Ovary (tissue), 3 donors: ENCODE measurements at regions not wholly inside any gene's neighbourhood (a gene's known extent, or its start where the extent isn't known, plus 50 kb on each side); places are given as distances from the start of the nearest gene placed in this dataset.

ENCODE experiments used
- CTCF ChIP-seq, 3 donors: fragments of 450-650 bp in 2 of 3; fragments of 200-600 bp in 1 of 3; IDR thresholded peaks; one replicate each; pipeline versions ENCODE4 v1.5.1 to v1.8.0; 2016 to 2022; ENCODE audit warnings: antibody characterized with exemption in 3 of 3, mild to moderate bottlenecking in 1 of 3
- POLR2A ChIP-seq: fragments of 450-650 bp; IDR thresholded peaks from one replicate; pipeline ENCODE4 v1.6.1; 2017; ENCODE audit warnings: antibody characterized with exemption, mild to moderate bottlenecking, moderate library complexity
- donor health status: DM: no; HTN: no; CAD: no.

GRCh38 chr12:115212356-115212755, 528.4 kb upstream of the TBX3 start:
- TF ChIP-seq CTCF (IDR thresholded peaks at IDR 0.05): no peak
- no peak for TF ChIP-seq POLR2A
